Stimulated activated naive CD8-positive, alpha-beta T cell treated with anti-CD3 and anti-CD28 coated beads, Interleukin-15, Interleukin-2, amounts not matched to agents 100 U/mL and 50 U/mL, for 24 hours (primary cell): ENCODE measurements at regions not wholly inside any gene's neighbourhood (a gene's known extent, or its start where the extent isn't known, plus 50 kb on each side); places are given as distances from the start of the nearest gene placed in this dataset.

Experiments
- ATAC-seq: fragments of 150-1000 bp; cut with Tn5 transposase; one replicate; pipeline ENCODE4 v1.10.0; 2021
- DNase-seq: peaks from one replicate; pipeline ENCODE4 v3.0.0; 2021

GRCh38 chr5:38099205-38100168 is 158.9 kb upstream of the EGFLAM start:
- ATAC-seq, result no peak
- DNase-seq, result no peak

GRCh38 chr5:38094889-38095288 is 163.5 kb upstream of the EGFLAM start:
- no peak for ATAC-seq
- DNase-seq, result no peak

GRCh38 chr5:38093855-38094254 is 164.5 kb upstream of the EGFLAM start:
- DNase-seq (no peak), ATAC-seq (no peak)

- no peak for ATAC-seq
- no peak for DNase-seq
Measured at GRCh38 chr5:38086777-38087176, 171.6 kb upstream of the EGFLAM start.

- ATAC-seq, result no peak
- no peak for DNase-seq
Measured at GRCh38 chr5:38079620-38080402, 178.5 kb upstream of the EGFLAM start.

GRCh38 chr5:38078161-38078560 is 180.2 kb upstream of the EGFLAM start:
- ATAC-seq, result no peak
- no peak for DNase-seq

GRCh38 chr5:38077652-38078051 is 180.7 kb upstream of the EGFLAM start:
- no peak for DNase-seq

GRCh38 chr5:38071831-38072694 is 186.3 kb upstream of the EGFLAM start:
- DNase-seq (no peak), ATAC-seq (no peak)

More at GRCh38 chr5:38077652-38078051, 180.7 kb upstream of the EGFLAM start:
- no peak for ATAC-seq

- no peak for ATAC-seq
Measured at GRCh38 chr5:38070304-38070950, 187.9 kb upstream of the EGFLAM start.

GRCh38 chr5:38069360-38069759 is 189.0 kb upstream of the EGFLAM start:
- ATAC-seq (no peak), DNase-seq (no peak)

More at GRCh38 chr5:38070304-38070950, 187.9 kb upstream of the EGFLAM start:
- no peak for DNase-seq

GRCh38 chr5:38060354-38060753 is 198.0 kb upstream of the EGFLAM start:
- ATAC-seq, result no peak
- DNase-seq, result no peak

GRCh38 chr5:38059876-38060275 is 198.5 kb upstream of the EGFLAM start:
- DNase-seq, result no peak
- no peak for ATAC-seq

GRCh38 chr5:38051711-38052511 is 206.4 kb upstream of the EGFLAM start:
- ATAC-seq, result no peak

GRCh38 chr5:38048400-38048799 is 208.6 kb upstream of the GDNF start:
- ATAC-seq (no peak), DNase-seq (no peak)

More at GRCh38 chr5:38051711-38052511, 206.4 kb upstream of the EGFLAM start:
- no peak for DNase-seq

- DNase-seq (no peak), ATAC-seq (no peak)
Measured at GRCh38 chr5:38046103-38046502, 206.3 kb upstream of the GDNF start.

GRCh38 chr5:38045446-38045845 is 205.6 kb upstream of the GDNF start:
- DNase-seq (no peak), ATAC-seq (no peak)

GRCh38 chr5:38039826-38040225 is 200.0 kb upstream of the GDNF start:
- DNase-seq, result no peak
- no peak for ATAC-seq

- ATAC-seq (no peak), DNase-seq (no peak)
Measured at GRCh38 chr5:38039091-38039490, 199.2 kb upstream of the GDNF start.

- ATAC-seq (no peak), DNase-seq (no peak)
Measured at GRCh38 chr5:38036765-38037164, 196.9 kb upstream of the GDNF start.

GRCh38 chr5:38032149-38032548 is 192.3 kb upstream of the GDNF start:
- no peak for DNase-seq
- ATAC-seq, result no peak

- DNase-seq, result no peak
Measured at GRCh38 chr5:38031304-38031703, 191.5 kb upstream of the GDNF start.

More at GRCh38 chr5:38031304-38031703, 191.5 kb upstream of the GDNF start:
- no peak for ATAC-seq
